DND-41 (cell line): ENCODE measurements at regions not wholly inside any gene's neighbourhood (a gene's known extent, or its start where the extent isn't known, plus 50 kb on each side); places are given as distances from the start of the nearest gene placed in this dataset.
A peak's percentile ranks its signal among the peaks of the same experiment; 100 is the strongest.

Experiments
- ATAC-seq: fragments of 200-7000 bp; cut with Tn5 transposase; 3 replicates; pipeline ENCODE4 v1.9.1; 2021; ENCODE audit warnings: low read depth; ENCODE audit not compliant: insufficient read depth
- DNase-seq: peaks from one replicate; pipeline ENCODE4 v3.0.0-alpha.2; 2020
- H2AFZ ChIP-seq: 2 replicates; pipeline ENCODE4 v1.6.0; 2012; ENCODE audit warnings: low read depth, low read length
- H3K27ac ChIP-seq: 2 replicates; pipeline ENCODE4 v1.5.1; 2012; ENCODE audit warnings: low read length, inconsistent platforms
- H3K27me3 ChIP-seq: fragments of 200-600 bp; sonication (generic); 2 replicates; pipeline ENCODE4 v1.6.0; 2012; ENCODE audit warnings: low read length, mild to moderate bottlenecking, inconsistent platforms; ENCODE audit not compliant: insufficient read depth, poor library complexity
- H3K36me3 ChIP-seq: 2 replicates; pipeline ENCODE4 v1.5.1; 2012; ENCODE audit warnings: low read length, inconsistent platforms; ENCODE audit not compliant: insufficient read depth
- H3K4me1 ChIP-seq: 2 replicates; pipeline ENCODE4 v1.5.1; 2012; ENCODE audit warnings: mild to moderate bottlenecking, low read length; ENCODE audit not compliant: insufficient read depth
- H3K4me2 ChIP-seq: 2 replicates; pipeline ENCODE4 v1.6.0; 2012; ENCODE audit warnings: mild to moderate bottlenecking, moderate library complexity, low read length, inconsistent platforms; ENCODE audit not compliant: insufficient read depth
- H3K4me3 ChIP-seq, 2 experiments: fragments of 200-600 bp in 1 of 2; shearing (Covaris generic) in 1 of 2; 2 replicates each; pipeline ENCODE4 v1.5.1; 2012 to 2016; ENCODE audit warnings: inconsistent platforms in 2 of 2, low read length in 2 of 2, mild to moderate bottlenecking in 2 of 2, low read depth in 1 of 2, moderate library complexity in 1 of 2
- H3K79me2 ChIP-seq: 2 replicates; pipeline ENCODE4 v1.6.0; 2012; ENCODE audit warnings: low read length, inconsistent platforms; ENCODE audit not compliant: insufficient read depth
- H3K9ac ChIP-seq: 2 replicates; pipeline ENCODE4 v1.6.0; 2012; ENCODE audit warnings: low read depth, mild to moderate bottlenecking, inconsistent platforms, low read length, moderate library complexity
- H3K9me3 ChIP-seq: 2 replicates; pipeline ENCODE4 v1.5.1; 2012; ENCODE audit warnings: low read length, moderate library complexity, mild to moderate bottlenecking, inconsistent platforms; ENCODE audit not compliant: insufficient read depth, severe bottlenecking
- H4K20me1 ChIP-seq: 2 replicates; pipeline ENCODE4 v1.6.0; 2012; ENCODE audit warnings: low read length; ENCODE audit not compliant: insufficient read depth
- EZH2 ChIP-seq: IDR thresholded peaks from 3 replicates; pipeline ENCODE4 v1.6.1; 2012; ENCODE audit warnings: borderline replicate concordance, low read depth, mild to moderate bottlenecking, moderate library complexity, low read length, inconsistent platforms; ENCODE audit not compliant: severe bottlenecking
- TF ChIP-seq, protein P1 (sequence below): IDR thresholded peaks from 2 replicates; pipeline ENCODE4 v1.5.1; 2012; ENCODE audit warnings: borderline replicate concordance, low read length, moderate library complexity, mild to moderate bottlenecking; ENCODE audit not compliant: poor library complexity, severe bottlenecking; ENCODE audit errors: extremely low read depth

- ATAC-seq (no peak), DNase-seq (no peak)
- no peaks in the 10 kb centered on the region for H3K4me1 ChIP-seq
- H4K20me1 ChIP-seq: no peaks in the 10 kb centered on the region
- no peak overlapping the region for H3K9ac ChIP-seq
- no peaks in the 10 kb centered on the region for H3K27me3 ChIP-seq
- no peaks in the 10 kb centered on the region for H3K9me3 ChIP-seq
- TF ChIP-seq, protein P1, sequence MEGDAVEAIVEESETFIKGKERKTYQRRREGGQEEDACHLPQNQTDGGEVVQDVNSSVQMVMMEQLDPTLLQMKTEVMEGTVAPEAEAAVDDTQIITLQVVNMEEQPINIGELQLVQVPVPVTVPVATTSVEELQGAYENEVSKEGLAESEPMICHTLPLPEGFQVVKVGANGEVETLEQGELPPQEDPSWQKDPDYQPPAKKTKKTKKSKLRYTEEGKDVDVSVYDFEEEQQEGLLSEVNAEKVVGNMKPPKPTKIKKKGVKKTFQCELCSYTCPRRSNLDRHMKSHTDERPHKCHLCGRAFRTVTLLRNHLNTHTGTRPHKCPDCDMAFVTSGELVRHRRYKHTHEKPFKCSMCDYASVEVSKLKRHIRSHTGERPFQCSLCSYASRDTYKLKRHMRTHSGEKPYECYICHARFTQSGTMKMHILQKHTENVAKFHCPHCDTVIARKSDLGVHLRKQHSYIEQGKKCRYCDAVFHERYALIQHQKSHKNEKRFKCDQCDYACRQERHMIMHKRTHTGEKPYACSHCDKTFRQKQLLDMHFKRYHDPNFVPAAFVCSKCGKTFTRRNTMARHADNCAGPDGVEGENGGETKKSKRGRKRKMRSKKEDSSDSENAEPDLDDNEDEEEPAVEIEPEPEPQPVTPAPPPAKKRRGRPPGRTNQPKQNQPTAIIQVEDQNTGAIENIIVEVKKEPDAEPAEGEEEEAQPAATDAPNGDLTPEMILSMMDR: no peak
- TF ChIP-seq EZH2: no peak
- no peaks in the 10 kb centered on the region for H3K79me2 ChIP-seq
- no peaks in the 10 kb centered on the region for H3K36me3 ChIP-seq
- H3K27ac ChIP-seq: no peak overlapping the region
- no peak overlapping the region for H3K4me3 ChIP-seq
- H2AFZ ChIP-seq: no peak overlapping the region
- no peak overlapping the region for H3K4me2 ChIP-seq
These were observed 89.7 kb downstream of the NPIPB11 start for GRCh38 chr16:29316761-29317183.

DNA sequence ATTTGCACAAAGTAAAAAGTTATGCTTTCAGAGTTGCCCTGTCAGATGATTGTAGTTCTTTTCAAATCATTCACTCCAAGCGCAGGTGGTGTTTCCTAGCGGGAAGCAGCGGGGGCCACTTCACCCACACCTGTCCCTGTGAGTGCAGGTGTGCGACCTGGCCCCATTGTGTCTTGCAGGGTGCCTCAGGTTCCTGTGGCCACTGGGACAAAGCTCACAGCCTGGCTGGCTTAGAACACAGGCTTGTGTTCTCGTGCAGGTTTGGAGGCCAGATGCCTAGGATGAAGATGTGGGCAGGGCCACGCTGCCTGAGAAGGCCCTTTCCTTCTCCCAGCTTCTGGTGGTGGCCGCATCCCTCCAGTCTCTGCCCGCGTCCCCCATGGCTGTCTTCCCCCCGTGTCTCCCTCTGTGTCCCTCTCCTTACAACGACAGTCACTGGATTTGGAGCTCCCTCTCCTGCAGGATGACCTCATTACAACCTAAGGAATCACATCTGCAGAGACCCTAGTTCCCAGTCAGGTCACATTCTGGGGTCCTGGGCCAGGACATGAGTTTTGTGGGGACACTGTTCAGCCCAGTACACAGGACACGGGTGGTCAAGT, 90.5 kb downstream of the NPIPB11 start:
- ATAC-seq (no peak), DNase-seq (no peak)
- Histone ChIP-seq H3K27ac (no peak overlapping the region), H3K9me3 (no peaks in the 10 kb centered on the region), H4K20me1 (no peaks in the 10 kb centered on the region), H3K9ac (no peak overlapping the region), H3K36me3 (no peaks in the 10 kb centered on the region), H2AFZ (no peak overlapping the region), H3K79me2 (no peaks in the 10 kb centered on the region), H3K4me1 (no peaks in the 10 kb centered on the region), H3K4me3 (no peak overlapping the region), H3K27me3 (no peaks in the 10 kb centered on the region), H3K4me2 (no peak overlapping the region)
- no peak for TF ChIP-seq EZH2
- TF ChIP-seq, protein P1: peak; percentile 19

- H3K4me1 ChIP-seq: no peaks in the 10 kb centered on the region
- no peak for ATAC-seq
- H3K4me3 ChIP-seq: no peak overlapping the region
- H3K79me2 ChIP-seq: no peaks in the 10 kb centered on the region
- no peaks in the 10 kb centered on the region for H3K27me3 ChIP-seq
- TF ChIP-seq EZH2: no peak
- H3K36me3 ChIP-seq: no peaks in the 10 kb centered on the region
- no peaks in the 10 kb centered on the region for H4K20me1 ChIP-seq
- no peaks in the 10 kb centered on the region for H3K9me3 ChIP-seq
- H3K4me2 ChIP-seq: no peak overlapping the region
- H3K27ac ChIP-seq: no peak overlapping the region
- no peak overlapping the region for H3K9ac ChIP-seq
- H2AFZ ChIP-seq: no peak overlapping the region
- DNase-seq: no peak
These were observed 91.5 kb downstream of the NPIPB11 start for GRCh38 chr16:29315046-29315445.

DNA sequence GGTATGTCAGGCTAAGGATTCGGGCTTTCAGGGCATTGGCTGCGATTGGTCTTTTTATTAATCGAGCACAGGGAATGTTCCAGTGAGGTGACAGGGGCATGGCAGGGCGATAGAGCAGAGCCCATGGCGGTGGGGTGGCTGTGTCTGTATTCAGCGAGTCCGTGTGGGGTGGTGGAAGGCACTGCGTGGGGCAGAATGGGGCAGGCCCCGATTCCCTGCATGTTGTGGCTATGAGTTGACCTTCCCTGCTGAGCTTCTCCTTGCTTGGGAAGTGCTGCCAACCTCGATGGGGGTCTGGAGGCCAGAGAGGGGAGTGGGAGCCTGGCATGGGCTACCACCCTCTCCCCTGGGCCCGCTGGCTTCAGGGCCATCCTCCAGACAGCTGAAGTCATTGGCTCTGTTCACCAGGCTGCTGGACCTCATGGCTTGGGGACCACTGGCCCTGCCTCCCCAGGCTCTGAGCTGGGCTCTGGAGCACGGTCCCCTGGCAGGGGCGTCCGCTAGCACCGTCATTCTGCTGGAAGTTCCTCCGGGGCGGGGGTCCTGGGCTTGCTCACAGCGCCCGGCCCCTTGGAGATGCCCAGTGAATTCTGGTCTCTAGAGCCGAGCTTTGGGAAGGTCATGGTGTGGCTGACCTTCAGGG, 92.1 kb downstream of the NPIPB11 start:
- no peak for DNase-seq
- no peaks in the 10 kb centered on the region for H3K4me1 ChIP-seq
- H3K9ac ChIP-seq: no peak overlapping the region
- no peaks in the 10 kb centered on the region for H3K36me3 ChIP-seq
- H3K4me3 ChIP-seq: no peak overlapping the region
- TF ChIP-seq, protein P1: no peak
- no peak for TF ChIP-seq EZH2
- no peak overlapping the region for H3K4me2 ChIP-seq
- H3K27me3 ChIP-seq: no peaks in the 10 kb centered on the region
- H3K27ac ChIP-seq: no peak overlapping the region
- H3K79me2 ChIP-seq: no peaks in the 10 kb centered on the region
- H2AFZ ChIP-seq: no peak overlapping the region
- ATAC-seq: no peak
- no peaks in the 10 kb centered on the region for H3K9me3 ChIP-seq
- no peaks in the 10 kb centered on the region for H4K20me1 ChIP-seq
